Activated CD4-positive, CD25-positive, alpha-beta regulatory T cell treated with anti-CD3 and anti-CD28 coated beads, Interleukin-2, amount 50 U/mL, for 24 hours (primary cell): ENCODE measurements at regions not wholly inside any gene's neighbourhood (a gene's known extent, or its start where the extent isn't known, plus 50 kb on each side); places are given as distances from the start of the nearest gene placed in this dataset.
A peak's percentile ranks its signal among the peaks of the same experiment; 100 is the strongest.

Experiments used
- ATAC-seq, 2 donors: fragments of 150-1000 bp; cut with Tn5 transposase; one replicate each; pipeline ENCODE4 v1.10.0; 2021; ENCODE audit warnings: mild to moderate bottlenecking in 1 of 2, moderate library complexity in 1 of 2

DNA sequence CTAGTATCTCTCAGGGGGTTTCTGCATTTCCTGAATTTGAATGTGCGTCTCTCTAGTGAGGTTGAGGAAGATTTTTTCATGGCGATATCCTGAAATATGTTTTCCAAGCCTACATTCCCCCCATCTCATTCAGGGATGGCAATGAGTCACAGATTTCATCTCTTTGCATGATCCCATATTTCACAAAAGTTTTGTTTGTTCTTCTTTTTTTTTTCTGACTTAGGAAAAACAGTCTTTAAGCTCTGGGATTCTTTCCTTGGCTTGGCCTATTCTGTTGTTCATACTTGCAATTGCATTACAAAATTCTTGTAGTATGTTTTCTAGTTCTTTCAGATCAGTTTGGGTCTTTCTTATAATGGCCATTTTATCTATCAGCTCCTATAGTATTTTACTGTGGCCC is 136.5 kb downstream of the DSEL start:
- no peak for ATAC-seq

GRCh38 chr18:67376372-67376771 is 140.1 kb downstream of the DSEL start:
- no peak for ATAC-seq

DNA sequence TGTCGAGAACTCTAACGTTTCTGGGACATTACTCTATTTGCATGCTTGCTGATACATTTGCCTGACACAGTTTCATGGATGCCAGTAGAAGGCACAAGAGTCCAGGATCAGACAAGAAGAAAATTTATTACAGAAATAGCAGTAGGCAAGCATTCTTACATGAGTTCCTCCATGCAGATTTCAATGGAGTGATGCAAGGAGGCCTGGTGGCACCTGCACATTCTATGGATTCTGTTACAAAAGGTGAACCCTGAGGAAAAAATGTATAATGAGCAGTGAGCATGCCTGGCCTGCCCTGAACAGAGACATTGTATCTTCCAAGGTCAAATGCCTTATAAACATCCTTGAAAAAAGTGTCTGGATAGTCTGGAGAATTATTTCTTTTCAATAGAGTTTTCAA is 142.9 kb downstream of the DSEL start:
- ATAC-seq: no peak

DNA sequence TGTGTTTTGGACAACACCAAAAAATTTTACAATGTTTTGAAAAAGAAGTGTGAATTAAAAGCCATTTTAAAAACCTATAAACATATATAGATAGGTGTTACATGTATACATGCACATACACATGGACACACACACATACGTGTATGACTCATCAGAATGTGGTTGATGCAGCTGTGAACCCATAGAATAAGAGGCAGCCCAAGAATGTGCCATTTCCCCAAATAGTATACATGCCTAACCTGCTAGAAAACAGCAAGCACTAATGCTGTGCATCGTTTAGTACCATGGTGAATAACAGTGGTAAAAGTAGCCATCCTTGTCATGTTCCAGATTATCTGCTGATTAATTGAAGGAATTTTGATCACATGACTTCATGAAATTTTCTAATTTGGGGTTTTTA is 149.0 kb downstream of the DSEL start:
- ATAC-seq: no peak

DNA sequence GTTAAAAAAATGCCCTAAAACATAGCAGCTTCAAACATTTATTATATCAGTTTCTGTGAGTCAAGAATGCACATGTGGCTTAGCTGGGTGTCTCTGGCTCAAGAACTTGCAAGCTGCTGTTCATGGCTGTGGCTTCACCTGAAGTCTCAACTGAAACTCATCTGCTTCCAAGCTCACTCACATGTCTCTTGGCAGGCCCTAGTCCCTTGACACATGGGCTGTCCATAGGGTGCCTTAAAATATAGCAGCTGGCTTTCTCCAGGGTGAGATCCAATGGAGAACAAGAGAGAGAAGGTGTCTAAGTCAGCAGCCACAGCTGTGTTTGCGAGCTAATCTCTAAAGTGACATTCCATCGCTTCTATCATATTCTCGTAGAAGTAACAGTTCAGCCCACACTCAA is 152.8 kb downstream of the DSEL start:
- no peak for ATAC-seq

DNA sequence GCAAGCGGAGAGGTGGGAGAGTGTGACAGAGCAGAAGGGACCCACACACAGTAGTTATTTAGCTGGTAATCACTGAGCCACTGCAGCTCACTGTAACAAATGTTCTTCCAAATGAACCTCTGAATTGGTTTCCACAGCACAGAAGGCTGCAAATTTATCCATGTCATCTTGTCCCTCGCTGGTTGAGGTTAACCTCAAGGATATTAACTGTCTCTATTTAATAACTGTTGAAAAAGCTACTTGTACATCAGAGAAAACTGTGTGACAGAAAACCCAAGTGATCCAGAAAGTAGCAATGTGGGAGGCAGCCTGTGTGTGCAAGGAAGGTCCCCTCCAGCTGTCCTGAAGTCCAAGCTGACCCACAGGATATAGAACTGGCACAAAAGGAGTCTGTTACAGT is 153.6 kb downstream of the DSEL start:
- ATAC-seq: no peak

DNA sequence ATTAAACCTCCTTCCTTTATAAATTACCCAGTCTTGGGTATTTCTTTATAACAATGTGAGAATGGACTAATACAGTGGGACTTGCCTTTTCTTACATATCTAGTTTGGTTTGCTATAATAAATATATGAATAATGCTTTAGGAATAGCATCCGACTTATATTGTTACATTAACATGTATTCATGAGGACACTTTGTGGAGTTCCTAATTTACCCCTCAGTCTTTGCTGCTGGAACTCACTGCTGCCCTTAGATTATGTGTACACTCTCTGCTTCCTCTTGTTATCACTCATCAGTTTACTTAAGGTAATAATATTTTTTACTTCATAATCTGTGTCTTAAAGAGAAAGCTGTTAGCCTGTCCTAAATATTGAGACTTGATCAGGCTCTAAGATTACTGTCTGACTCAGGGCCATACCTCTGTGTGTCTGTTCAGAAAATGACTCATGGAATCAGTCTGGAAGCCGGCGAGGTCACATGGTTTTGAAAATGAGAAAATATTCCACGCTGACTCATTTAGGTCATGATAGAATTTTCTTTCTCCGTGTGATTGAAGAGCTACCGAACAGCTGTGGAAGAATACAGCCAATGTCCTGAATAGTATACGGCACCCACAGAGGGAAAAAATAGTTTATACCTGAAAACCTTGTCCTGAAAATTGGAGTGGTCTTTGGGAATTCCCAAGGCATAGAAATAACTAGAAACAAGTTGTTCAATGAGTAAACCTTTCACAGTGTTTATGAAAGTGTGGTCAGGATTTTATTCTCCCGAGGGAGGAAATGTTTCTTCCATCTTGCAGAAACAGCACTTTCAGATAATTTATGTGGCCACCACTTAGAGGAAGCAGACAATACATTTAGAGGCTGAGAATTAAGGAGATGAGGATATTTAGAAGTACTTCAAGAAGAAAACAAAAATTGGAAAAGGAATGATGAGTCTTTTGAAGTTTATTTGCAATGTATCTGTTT is 156.4 kb downstream of the DSEL start:
- ATAC-seq: peak; percentile 85 to 96

DNA sequence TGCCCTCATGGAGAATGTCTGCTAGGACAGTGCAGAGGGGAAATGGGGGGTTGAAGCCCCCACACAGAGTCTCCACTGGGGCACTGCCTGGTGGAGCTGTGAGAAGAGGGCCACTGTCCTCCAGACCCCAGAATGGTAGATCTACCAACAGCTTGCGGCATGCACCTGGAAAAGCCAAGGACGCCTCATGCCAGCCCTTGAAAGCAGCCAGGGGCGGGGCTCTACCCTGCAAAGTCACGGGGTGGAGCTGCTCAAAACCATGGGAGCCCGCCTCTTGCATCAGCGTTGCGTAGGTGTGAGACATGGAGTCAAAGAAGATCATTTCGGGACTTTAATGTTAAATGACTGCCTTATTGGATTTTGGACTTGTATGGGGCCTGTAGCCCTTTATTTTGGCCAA is 157.6 kb downstream of the DSEL start:
- ATAC-seq: no peak

DNA sequence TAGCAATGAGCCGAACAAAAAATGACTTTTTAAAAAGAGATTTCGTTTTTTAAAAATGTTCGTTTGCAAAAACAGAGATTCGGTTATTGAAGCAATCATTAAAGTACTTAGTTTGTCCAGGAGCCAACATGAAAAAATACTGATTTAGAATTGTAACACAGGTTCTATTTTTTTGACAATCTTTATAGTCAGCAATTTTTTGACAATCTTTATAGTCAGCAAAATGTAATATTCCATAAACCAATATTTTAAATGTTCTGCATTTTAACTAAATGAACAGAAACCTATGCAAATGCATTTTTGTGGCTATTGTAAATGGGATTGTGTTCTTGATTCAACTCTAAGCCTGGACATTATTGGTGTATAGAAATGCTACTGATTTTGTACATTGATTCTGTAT is 161.8 kb downstream of the DSEL start:
- no peak for ATAC-seq

GRCh38 chr18:67354091-67354490 is 162.4 kb downstream of the DSEL start:
- ATAC-seq: no peak

- ATAC-seq: no peak
Measured at GRCh38 chr18:67347438-67347837, 169.1 kb downstream of the DSEL start.

GRCh38 chr18:67342159-67342558 is 174.4 kb downstream of the DSEL start:
- no peak for ATAC-seq

- no peak for ATAC-seq
Measured at GRCh38 chr18:67337696-67338095, 178.8 kb downstream of the DSEL start.

- ATAC-seq: no peak
Measured at GRCh38 chr18:67331857-67332256, 184.7 kb downstream of the DSEL start.

- ATAC-seq: no peak
Measured at GRCh38 chr18:67319109-67319508, 197.4 kb downstream of the DSEL start.

DNA sequence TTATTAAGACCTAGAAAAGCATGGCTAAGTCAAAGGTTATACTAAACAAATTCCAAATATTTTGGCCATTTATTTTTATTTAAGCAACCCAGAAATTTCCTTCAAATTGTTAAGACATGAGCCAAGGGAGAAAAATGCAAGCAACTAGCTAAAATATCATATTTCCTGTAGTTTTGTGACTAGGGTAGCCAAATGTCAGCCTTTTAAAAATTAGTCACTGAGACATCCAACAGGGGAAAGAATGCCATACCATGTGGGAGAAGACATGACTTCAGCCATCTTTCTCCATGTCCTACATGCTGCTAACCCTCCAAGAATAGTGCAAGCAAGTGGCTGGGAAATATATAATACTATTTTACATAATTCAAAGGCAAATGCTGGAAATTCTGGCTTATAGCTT is 197.9 kb downstream of the DSEL start:
- ATAC-seq: no peak

- ATAC-seq: no peak
Measured at GRCh38 chr18:67310826-67311225, 205.7 kb downstream of the DSEL start.

DNA sequence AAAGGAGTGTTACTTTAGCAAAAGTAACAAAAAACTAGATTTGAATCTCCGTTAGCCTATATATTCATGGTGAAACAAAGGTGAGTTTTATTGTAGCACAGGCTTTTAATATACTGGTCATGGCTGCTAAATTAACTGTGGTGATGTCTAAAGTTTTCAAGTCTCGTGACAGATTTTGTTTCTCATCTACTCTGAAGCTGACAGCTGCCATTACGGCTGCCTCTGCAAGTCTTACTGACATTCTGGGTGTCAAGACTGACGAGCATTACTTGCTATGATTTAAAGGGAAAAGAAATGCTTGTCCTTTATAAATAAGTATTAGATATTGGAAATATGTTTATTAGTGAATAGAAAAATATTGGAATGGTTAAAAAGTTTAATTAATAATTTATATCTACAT is 207.7 kb downstream of the DSEL start:
- ATAC-seq: no peak

DNA sequence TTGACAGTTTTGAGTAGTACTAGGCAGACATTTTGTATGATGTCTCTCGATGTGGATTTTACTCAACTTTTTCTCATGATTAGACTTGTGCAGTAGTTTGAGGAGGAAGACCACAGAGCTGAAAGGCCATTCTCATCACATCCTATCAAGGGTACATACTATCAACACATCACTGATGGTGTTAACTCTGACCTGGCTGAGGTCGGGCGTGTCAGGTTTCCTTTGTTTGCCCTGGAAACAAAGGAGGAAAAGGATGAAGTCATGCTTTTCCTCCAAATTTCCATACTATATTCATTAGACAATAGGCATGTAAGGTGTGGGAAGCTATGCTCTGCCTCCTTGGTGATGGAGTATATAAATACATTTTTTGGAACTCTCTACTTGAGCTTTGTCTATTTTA is 211.1 kb downstream of the DSEL start:
- ATAC-seq: no peak

DNA sequence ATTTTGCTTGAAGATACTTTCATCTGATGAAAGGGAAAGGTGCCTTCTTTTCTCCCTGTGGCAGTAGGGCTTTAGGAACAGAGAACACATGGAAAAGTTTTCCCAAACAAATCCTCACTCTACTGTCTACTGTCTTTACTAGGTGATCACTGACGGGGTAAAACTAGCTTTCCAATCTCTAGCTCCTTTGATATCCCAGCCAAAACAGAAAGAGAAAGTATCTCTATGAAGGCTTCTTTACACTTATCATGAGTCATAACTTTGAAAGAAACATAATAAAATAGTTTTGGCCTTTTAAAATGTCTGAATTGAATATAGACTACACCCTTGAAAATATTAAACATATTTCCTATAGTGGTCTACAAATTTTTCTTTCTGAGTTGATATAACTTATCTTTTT is 214.5 kb downstream of the DSEL start:
- no peak for ATAC-seq

GRCh38 chr18:67301592-67301991 is 214.9 kb downstream of the DSEL start:
- peak; percentile 17 to 20 for ATAC-seq

DNA sequence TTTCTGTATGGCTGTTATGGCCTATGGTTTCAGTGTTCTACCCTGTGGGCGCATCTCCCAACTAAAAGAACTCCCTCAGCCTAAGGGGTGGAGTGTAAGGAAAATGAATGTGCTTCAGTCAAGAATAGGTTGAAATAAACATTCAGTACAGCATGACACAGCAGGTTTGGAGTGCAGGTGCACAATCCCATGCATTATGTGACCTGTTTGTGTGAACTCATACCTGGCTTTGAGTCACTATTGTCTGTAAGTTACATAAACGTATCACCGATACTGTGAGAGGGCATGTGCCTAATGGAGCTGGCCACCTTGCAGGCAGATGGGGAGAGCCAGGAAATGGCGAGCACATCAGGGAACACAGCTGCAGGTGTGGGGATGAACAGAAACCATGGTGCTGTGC is 216.0 kb downstream of the DSEL start:
- no peak for ATAC-seq

DNA sequence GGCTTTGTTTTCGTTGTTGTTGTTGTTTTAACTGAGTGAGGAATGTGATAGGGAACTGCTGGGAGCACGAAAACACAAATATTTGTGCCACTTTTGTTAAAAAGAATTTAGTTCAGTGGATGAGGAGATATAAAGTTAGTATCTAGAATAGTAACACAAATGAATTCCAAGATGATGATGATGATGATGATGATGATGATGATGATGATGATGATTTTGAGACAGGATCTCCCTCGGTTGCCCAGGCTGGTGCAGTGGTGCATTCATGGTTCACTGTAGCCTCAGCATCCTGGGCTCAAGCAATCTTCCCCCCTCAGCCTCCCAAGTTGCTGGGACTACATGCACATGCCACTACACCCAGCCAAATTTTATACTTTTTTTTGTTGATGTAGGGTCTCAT is 223.7 kb downstream of the DSEL start:
- no peak for ATAC-seq

- ATAC-seq: no peak
Measured at GRCh38 chr18:67290421-67290820, 226.1 kb downstream of the DSEL start.

DNA sequence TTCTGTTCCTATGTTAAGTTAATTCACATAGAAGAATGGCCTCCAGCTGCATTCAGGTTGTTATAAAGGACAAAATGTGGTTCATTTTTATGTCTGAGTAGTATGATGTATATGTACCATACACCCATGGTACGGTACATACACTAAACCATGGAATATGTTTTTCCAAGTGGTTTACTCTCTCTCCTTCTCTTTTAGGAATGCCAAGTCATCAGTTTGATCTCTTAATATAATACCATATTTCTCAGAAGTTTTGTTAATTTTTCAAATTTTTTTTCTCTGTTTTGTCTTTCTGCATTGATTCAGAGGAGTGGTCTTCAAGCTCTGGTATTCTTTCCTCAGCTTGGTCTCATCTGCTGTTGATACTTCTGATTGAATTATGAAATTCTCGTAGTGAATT is 230.9 kb downstream of the DSEL start:
- ATAC-seq: no peak
